H9 (cell line): ENCODE measurements at regions not wholly inside any gene's neighbourhood (a gene's known extent, or its start where the extent isn't known, plus 50 kb on each side); places are given as distances from the start of the nearest gene placed in this dataset.

Experiments used
- DNase-seq: peaks from one replicate; pipeline ENCODE4 v3.0.0-alpha.2; 2017
- H2AFZ ChIP-seq: one replicate; pipeline ENCODE4 v1.6.1; 2013; ENCODE audit warnings: mild to moderate bottlenecking, low read length, control low read depth, moderate library complexity
- H2AK5ac ChIP-seq: 2 replicates; pipeline ENCODE4 v1.6.1; 2013; ENCODE audit warnings: low read length, control low read depth, mixed read lengths; ENCODE audit not compliant: insufficient read length
- H2BK120ac ChIP-seq: one replicate; pipeline ENCODE4 v1.6.1; 2013; ENCODE audit warnings: low read depth, mild to moderate bottlenecking, low read length, control low read depth, inconsistent platforms; ENCODE audit not compliant: poor library complexity, severe bottlenecking
- H2BK12ac ChIP-seq: 2 replicates; pipeline ENCODE4 v1.6.1; 2013; ENCODE audit warnings: low read length, control low read depth, mixed read lengths, low read depth; ENCODE audit not compliant: insufficient read length
- H2BK15ac ChIP-seq: 2 replicates; pipeline ENCODE4 v1.6.1; 2013; ENCODE audit warnings: low read depth, low read length, control low read depth
- H2BK20ac ChIP-seq: one replicate; pipeline ENCODE4 v1.6.1; 2013; ENCODE audit warnings: low read depth, mild to moderate bottlenecking, low read length, control low read depth, inconsistent platforms; ENCODE audit not compliant: poor library complexity, severe bottlenecking
- H2BK5ac ChIP-seq: 2 replicates; pipeline ENCODE4 v1.6.1; 2013; ENCODE audit warnings: low read length, control low read depth, mixed read lengths; ENCODE audit not compliant: insufficient read length
- H3K14ac ChIP-seq: 2 replicates; pipeline ENCODE4 v1.6.1; 2013; ENCODE audit warnings: low read length, control low read depth; ENCODE audit not compliant: insufficient read depth
- H3K18ac ChIP-seq: 2 replicates; pipeline ENCODE4 v1.6.1; 2013; ENCODE audit warnings: low read depth, mild to moderate bottlenecking, mixed read lengths, low read length, control low read depth; ENCODE audit not compliant: insufficient read length
- H3K23ac ChIP-seq: 2 replicates; pipeline ENCODE4 v1.6.1; 2013; ENCODE audit warnings: low read length, control low read depth, mixed read lengths, low read depth; ENCODE audit not compliant: insufficient read length
- H3K23me2 ChIP-seq: 2 replicates; pipeline ENCODE4 v1.6.1; 2013; ENCODE audit warnings: low read depth, mild to moderate bottlenecking, mixed read lengths, low read length, control low read depth; ENCODE audit not compliant: insufficient read length, poor library complexity, severe bottlenecking
- H3K27ac ChIP-seq: 2 replicates; pipeline ENCODE4 v1.5.1; 2013; ENCODE audit warnings: low read length, control low read depth, mixed read lengths, low read depth; ENCODE audit not compliant: insufficient read length
- H3K27me3 ChIP-seq: 2 replicates; pipeline ENCODE4 v1.6.1; 2013; ENCODE audit warnings: low read length, control low read depth, inconsistent platforms; ENCODE audit not compliant: insufficient read depth
- H3K4ac ChIP-seq: 2 replicates; pipeline ENCODE4 v1.6.1; 2013; ENCODE audit warnings: low read depth, mild to moderate bottlenecking, control low read depth, inconsistent platforms, low read length, moderate library complexity
- H3K4me1 ChIP-seq: 2 replicates; pipeline ENCODE4 v1.6.1; 2013; ENCODE audit warnings: low read length, control low read depth, inconsistent platforms; ENCODE audit not compliant: insufficient read depth
- H3K4me2 ChIP-seq: 2 replicates; pipeline ENCODE4 v1.6.1; 2013; ENCODE audit warnings: low read length, control low read depth, mixed read lengths; ENCODE audit not compliant: insufficient read length, insufficient read depth
- H3K56ac ChIP-seq: 2 replicates; pipeline ENCODE4 v1.6.1; 2013; ENCODE audit warnings: low read depth, mild to moderate bottlenecking, mixed read lengths, low read length, control low read depth; ENCODE audit not compliant: insufficient read length
- H3K79me1 ChIP-seq: 2 replicates; pipeline ENCODE4 v1.6.1; 2013; ENCODE audit warnings: low read depth, mild to moderate bottlenecking, moderate library complexity, low read length, control low read depth, inconsistent platforms; ENCODE audit not compliant: insufficient read depth, poor library complexity, severe bottlenecking
- H3K79me2 ChIP-seq: 2 replicates; pipeline ENCODE4 v1.6.1; 2013; ENCODE audit warnings: low read length, control low read depth, inconsistent platforms; ENCODE audit not compliant: insufficient read depth
- H3K9ac ChIP-seq: 2 replicates; pipeline ENCODE4 v1.6.1; 2013; ENCODE audit warnings: low read length, control low read depth, mixed read lengths; ENCODE audit not compliant: insufficient read length; ENCODE audit errors: extremely low read depth
- H3K9me3 ChIP-seq: one replicate; pipeline ENCODE4 v1.6.1; 2013; ENCODE audit warnings: low read depth, low read length, inconsistent platforms; ENCODE audit not compliant: control insufficient read depth
- H3T11ph ChIP-seq: one replicate; pipeline ENCODE4 v1.6.1; 2013; ENCODE audit warnings: mild to moderate bottlenecking, low read length, control low read depth, inconsistent platforms
- H4K20me1 ChIP-seq: one replicate; pipeline ENCODE4 v1.6.1; 2013; ENCODE audit not compliant: control insufficient read depth, insufficient read length, insufficient read depth
- H4K5ac ChIP-seq: 2 replicates; pipeline ENCODE4 v1.6.1; 2013; ENCODE audit warnings: low read depth, mild to moderate bottlenecking, mixed read lengths, low read length, control low read depth; ENCODE audit not compliant: insufficient read length
- H4K8ac ChIP-seq: replicated peaks from 2 replicates; pipeline ENCODE4 v1.6.1; 2013; ENCODE audit warnings: low read length, control low read depth, mixed read lengths, low read depth; ENCODE audit not compliant: insufficient read length
- H4K91ac ChIP-seq: 2 replicates; pipeline ENCODE4 v1.6.1; 2013; ENCODE audit warnings: low read depth, mild to moderate bottlenecking, moderate library complexity, mixed read lengths, low read length, control low read depth; ENCODE audit not compliant: insufficient read length
- H3K27ac Mint-ChIP-seq, 3 experiments: 2 replicates in 2 of 3; 3 replicates in 1 of 3; pipeline ENCODE4 v1.8.0; 2020 to 2021; ENCODE audit warnings: mixed read lengths in 3 of 3, mild to moderate bottlenecking in 1 of 3, moderate library complexity in 1 of 3
- H3K27me3 Mint-ChIP-seq: 2 replicates; pipeline ENCODE4 v1.8.0; 2021; ENCODE audit warnings: low read depth, mild to moderate bottlenecking, moderate library complexity, mixed read lengths
- H3K36me3 Mint-ChIP-seq, 3 experiments: 2 replicates in 2 of 3; 3 replicates in 1 of 3; pipeline ENCODE4 v1.8.0; 2020 to 2021; ENCODE audit warnings: low read depth in 3 of 3, mixed read lengths in 3 of 3; ENCODE audit not compliant: insufficient read depth in 1 of 3
- H3K4me1 Mint-ChIP-seq, 2 experiments: 2 replicates each; pipeline ENCODE4 v1.8.0; 2020; ENCODE audit warnings: mixed read lengths in 2 of 2
- H3K4me3 Mint-ChIP-seq, 2 experiments: 2 replicates in 1 of 2; 3 replicates in 1 of 2; pipeline ENCODE4 v1.8.0; 2020 to 2021; ENCODE audit warnings: mild to moderate bottlenecking in 2 of 2, mixed read lengths in 2 of 2, moderate library complexity in 1 of 2
- H3K9me3 Mint-ChIP-seq, 2 experiments: 2 replicates in 1 of 2; 3 replicates in 1 of 2; pipeline ENCODE4 v1.8.0; 2020; ENCODE audit warnings: mild to moderate bottlenecking in 2 of 2, mixed read lengths in 2 of 2, moderate library complexity in 1 of 2
- WGBS: extraction: QIAGEN DNeasy Blood & Tissue Kit; methylation state at CpG from one replicate; pipeline ENCODE4 v1.1.7; 2013; ENCODE audit warnings: missing lambda C conversion rate, low lambda C conversion rate, mixed read lengths; ENCODE audit not compliant: insufficient read length; ENCODE audit errors: extremely low coverage; 5-methylcytosine and 5-hydroxymethylcytosine counted together
- TF ChIP-seq, protein P1 (sequence below): fragments of 200-600 bp; sonication (generic); conservative IDR thresholded peaks from 3 replicates; pipeline ENCODE4 v1.8.0; 2021; ENCODE audit warnings: antibody characterized with exemption, mild to moderate bottlenecking

DNA sequence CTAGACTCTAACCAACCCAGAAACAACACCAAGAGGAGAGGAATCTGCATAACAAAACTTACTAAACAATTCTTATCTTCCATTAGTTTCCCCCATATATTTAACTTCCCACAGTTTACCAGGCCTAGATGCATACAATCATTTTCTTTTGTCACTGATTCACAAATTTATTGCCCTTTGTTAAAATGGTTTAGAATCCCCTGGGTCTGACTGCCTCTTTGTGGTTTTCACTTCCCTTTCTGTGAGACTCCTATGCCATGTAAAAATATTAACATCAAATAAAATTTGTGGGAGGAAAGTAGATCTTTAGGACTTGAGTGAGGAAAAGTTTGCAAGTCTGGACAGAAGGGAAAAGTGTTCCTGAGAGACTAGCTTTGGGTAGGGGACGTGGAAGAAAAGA lies 393.8 kb upstream of the CNKSR2 start:
- Mint-ChIP-seq H3K27me3 (peaks cover 4% of the 10 kb centered on the region), H3K27ac (peak overlapping the region in 2 of 3 experiments; percentile 20 to 88; a peak in 3 of 7 replicates), H3K4me1 (peaks cover 50 to 58% of the 10 kb centered on the region in 2 experiments), H3K4me3 (no peak overlapping the region), H3K9me3 (peaks cover 15 to 61% of the 10 kb centered on the region in 2 experiments), H3K36me3 (peaks cover 3 to 30% (median 6%) of the 10 kb centered on the region in 3 experiments; a peak in 6 of 7 replicates)
- H3K4me2 ChIP-seq, result no peak overlapping the region
- H3K27me3 ChIP-seq, result no peaks in the 10 kb centered on the region
- H3K56ac ChIP-seq, result no peak overlapping the region
- no peak overlapping the region for H4K5ac ChIP-seq
- no CpG with 5 or more reads among the region's 1 CpG for WGBS
- no peak overlapping the region for H3K18ac ChIP-seq
- no peak overlapping the region for H3K23ac ChIP-seq
- no peak overlapping the region for H4K8ac ChIP-seq
- TF ChIP-seq, protein P1, sequence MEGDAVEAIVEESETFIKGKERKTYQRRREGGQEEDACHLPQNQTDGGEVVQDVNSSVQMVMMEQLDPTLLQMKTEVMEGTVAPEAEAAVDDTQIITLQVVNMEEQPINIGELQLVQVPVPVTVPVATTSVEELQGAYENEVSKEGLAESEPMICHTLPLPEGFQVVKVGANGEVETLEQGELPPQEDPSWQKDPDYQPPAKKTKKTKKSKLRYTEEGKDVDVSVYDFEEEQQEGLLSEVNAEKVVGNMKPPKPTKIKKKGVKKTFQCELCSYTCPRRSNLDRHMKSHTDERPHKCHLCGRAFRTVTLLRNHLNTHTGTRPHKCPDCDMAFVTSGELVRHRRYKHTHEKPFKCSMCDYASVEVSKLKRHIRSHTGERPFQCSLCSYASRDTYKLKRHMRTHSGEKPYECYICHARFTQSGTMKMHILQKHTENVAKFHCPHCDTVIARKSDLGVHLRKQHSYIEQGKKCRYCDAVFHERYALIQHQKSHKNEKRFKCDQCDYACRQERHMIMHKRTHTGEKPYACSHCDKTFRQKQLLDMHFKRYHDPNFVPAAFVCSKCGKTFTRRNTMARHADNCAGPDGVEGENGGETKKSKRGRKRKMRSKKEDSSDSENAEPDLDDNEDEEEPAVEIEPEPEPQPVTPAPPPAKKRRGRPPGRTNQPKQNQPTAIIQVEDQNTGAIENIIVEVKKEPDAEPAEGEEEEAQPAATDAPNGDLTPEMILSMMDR, result no peak
- no peak overlapping the region for H2BK20ac ChIP-seq
- no peak overlapping the region for H2BK5ac ChIP-seq
- no peak for DNase-seq
- no peak overlapping the region for H3K27ac ChIP-seq
- H3K4me1 ChIP-seq, result no peaks in the 10 kb centered on the region; the same call in 1 of the 2 replicates
- H4K91ac ChIP-seq, result no peak overlapping the region
- no peaks in the 10 kb centered on the region for H3K23me2 ChIP-seq
- no peak overlapping the region for H3T11ph ChIP-seq
- no peak overlapping the region for H3K4ac ChIP-seq
- H3K9ac ChIP-seq, result no peak overlapping the region
- H2AFZ ChIP-seq, result no peak overlapping the region
- no peak overlapping the region for H2BK15ac ChIP-seq
- H3K79me1 ChIP-seq, result no peaks in the 10 kb centered on the region
- H2BK12ac ChIP-seq, result no peak overlapping the region
- H4K20me1 ChIP-seq, result no peaks in the 10 kb centered on the region
- no peak overlapping the region for H2BK120ac ChIP-seq
- peaks cover 21% of the 10 kb centered on the region for H3K9me3 ChIP-seq
- H3K79me2 ChIP-seq, result no peaks in the 10 kb centered on the region
- H3K14ac ChIP-seq, result no peak overlapping the region
- no peak overlapping the region for H2AK5ac ChIP-seq
